Stimulated activated CD8-positive, alpha-beta memory T cell treated with anti-CD3 and anti-CD28 coated beads, Interleukin-7, amount 100 ng/mL, for 24 hours (primary cell): ENCODE measurements at regions not wholly inside any gene's neighbourhood (a gene's known extent, or its start where the extent isn't known, plus 50 kb on each side); places are given as distances from the start of the nearest gene placed in this dataset.
"Not testable (repeated sequence)": the region's sequence is repeated elsewhere in the genome, so short reads cannot be mapped to it uniquely, and the experiment has no call there.

Source experiments
- DNase-seq: peaks from one replicate; pipeline ENCODE4 v3.0.0-alpha.2; 2020; ENCODE audit warnings: low read depth

GRCh38 chr11:134492411-134492810, 80.4 kb upstream of the B3GAT1 start:
- DNase-seq = not testable (repeated sequence)

- DNase-seq = no peak
Measured at GRCh38 chr11:134489728-134490127, 77.7 kb upstream of the B3GAT1 start.

GRCh38 chr11:134488913-134489312, 76.9 kb upstream of the B3GAT1 start:
- DNase-seq = no peak

GRCh38 chr11:134488512-134488911, 76.5 kb upstream of the B3GAT1 start:
- no peak for DNase-seq

GRCh38 chr11:134487696-134488095, 75.7 kb upstream of the B3GAT1 start:
- no peak for DNase-seq

- no peak for DNase-seq
Measured at GRCh38 chr11:134486704-134487103, 74.7 kb upstream of the B3GAT1 start.

GRCh38 chr11:134486106-134486505, 74.1 kb upstream of the B3GAT1 start:
- no peak for DNase-seq

GRCh38 chr11:134485316-134485715, 73.3 kb upstream of the B3GAT1 start:
- DNase-seq = no peak

GRCh38 chr11:134483857-134484256, 71.8 kb upstream of the B3GAT1 start:
- DNase-seq = no peak

- no peak for DNase-seq
Measured at GRCh38 chr11:134483291-134483690, 71.2 kb upstream of the B3GAT1 start.

GRCh38 chr11:134482865-134483264, 70.8 kb upstream of the B3GAT1 start:
- DNase-seq = no peak

GRCh38 chr11:134481933-134482527, 70.0 kb upstream of the B3GAT1 start:
- DNase-seq = no peak

GRCh38 chr11:134481135-134481534, 69.1 kb upstream of the B3GAT1 start:
- no peak for DNase-seq

- DNase-seq = no peak
Measured at GRCh38 chr11:134480136-134480712, 68.2 kb upstream of the B3GAT1 start.

- no peak for DNase-seq
Measured at GRCh38 chr11:134479206-134480135, 67.4 kb upstream of the B3GAT1 start.

- no peak for DNase-seq
Measured at GRCh38 chr11:134478611-134479010, 66.6 kb upstream of the B3GAT1 start.

GRCh38 chr11:134478176-134478575, 66.1 kb upstream of the B3GAT1 start:
- no peak for DNase-seq

- no peak for DNase-seq
Measured at GRCh38 chr11:134477486-134477885, 65.4 kb upstream of the B3GAT1 start.

GRCh38 chr11:134476435-134477021, 64.5 kb upstream of the B3GAT1 start:
- DNase-seq = no peak

GRCh38 chr11:134475951-134476350, 63.9 kb upstream of the B3GAT1 start:
- DNase-seq = no peak

GRCh38 chr11:134474942-134475341, 62.9 kb upstream of the B3GAT1 start:
- no peak for DNase-seq

GRCh38 chr11:134474070-134474860, 62.2 kb upstream of the B3GAT1 start:
- DNase-seq = no peak
